ENCODE measurements at regions not wholly inside any gene's neighbourhood (a gene's known extent, or its start where the extent isn't known, plus 50 kb on each side); places are given as distances from the start of the nearest gene placed in this dataset.
A peak's percentile ranks its signal among the peaks of the same experiment; 100 is the strongest.

DNA sequence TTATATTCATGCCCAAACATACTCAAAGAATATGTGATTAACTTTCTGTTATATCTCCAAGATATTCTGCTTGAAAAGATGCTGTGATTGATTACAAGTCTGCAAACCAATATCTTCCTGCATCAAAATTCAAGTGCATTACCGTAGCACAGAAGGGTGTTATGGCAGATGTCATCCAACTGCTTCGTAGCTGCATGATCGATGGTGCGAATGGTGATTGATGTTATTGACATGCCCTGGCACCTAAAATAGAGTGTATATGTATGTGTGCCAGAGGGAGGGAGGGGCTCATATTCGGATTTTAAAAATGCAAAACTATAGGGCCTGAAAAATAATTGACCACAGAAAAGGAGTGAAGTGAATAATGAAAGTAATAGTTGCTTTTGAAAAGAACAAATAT lies 882.1 kb upstream of the NUDT12 start:
- no peak overlapping the region for H3K4me3 ChIP-seq (ENCODE audit: low read length)
- DNase-seq (ENCODE audit: low read depth), result no peak
- TF ChIP-seq, protein P1, sequence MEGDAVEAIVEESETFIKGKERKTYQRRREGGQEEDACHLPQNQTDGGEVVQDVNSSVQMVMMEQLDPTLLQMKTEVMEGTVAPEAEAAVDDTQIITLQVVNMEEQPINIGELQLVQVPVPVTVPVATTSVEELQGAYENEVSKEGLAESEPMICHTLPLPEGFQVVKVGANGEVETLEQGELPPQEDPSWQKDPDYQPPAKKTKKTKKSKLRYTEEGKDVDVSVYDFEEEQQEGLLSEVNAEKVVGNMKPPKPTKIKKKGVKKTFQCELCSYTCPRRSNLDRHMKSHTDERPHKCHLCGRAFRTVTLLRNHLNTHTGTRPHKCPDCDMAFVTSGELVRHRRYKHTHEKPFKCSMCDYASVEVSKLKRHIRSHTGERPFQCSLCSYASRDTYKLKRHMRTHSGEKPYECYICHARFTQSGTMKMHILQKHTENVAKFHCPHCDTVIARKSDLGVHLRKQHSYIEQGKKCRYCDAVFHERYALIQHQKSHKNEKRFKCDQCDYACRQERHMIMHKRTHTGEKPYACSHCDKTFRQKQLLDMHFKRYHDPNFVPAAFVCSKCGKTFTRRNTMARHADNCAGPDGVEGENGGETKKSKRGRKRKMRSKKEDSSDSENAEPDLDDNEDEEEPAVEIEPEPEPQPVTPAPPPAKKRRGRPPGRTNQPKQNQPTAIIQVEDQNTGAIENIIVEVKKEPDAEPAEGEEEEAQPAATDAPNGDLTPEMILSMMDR (conservative IDR thresholded peaks at IDR 0.05; ENCODE audit: low read depth, low read length), result no peak

DNA sequence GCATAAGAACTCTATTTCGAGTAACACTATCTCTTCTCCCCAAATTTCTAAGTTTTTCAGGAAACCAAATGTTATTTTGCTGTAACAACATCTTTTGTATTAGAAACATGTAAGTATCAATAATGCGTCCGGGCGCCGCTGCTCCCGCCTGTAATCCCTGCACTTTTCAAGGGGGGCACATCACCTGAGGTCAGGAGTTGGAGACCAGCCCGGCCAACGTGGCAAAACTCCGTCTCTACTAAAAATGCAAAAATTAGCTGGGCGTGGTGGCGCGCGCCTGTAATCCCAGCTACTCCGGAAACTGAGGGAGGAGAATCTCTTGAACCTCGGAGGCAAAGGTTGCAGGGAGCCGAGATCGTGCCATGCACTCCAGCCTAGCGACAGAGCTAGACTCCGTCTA lies 881.1 kb upstream of the NUDT12 start:
- TF ChIP-seq, protein P1 (conservative IDR thresholded peaks at IDR 0.05; ENCODE audit: low read depth, low read length), result no peak
- DNase-seq (ENCODE audit: low read depth), result no peak
- no peak overlapping the region for H3K4me3 ChIP-seq (ENCODE audit: low read length)

DNA sequence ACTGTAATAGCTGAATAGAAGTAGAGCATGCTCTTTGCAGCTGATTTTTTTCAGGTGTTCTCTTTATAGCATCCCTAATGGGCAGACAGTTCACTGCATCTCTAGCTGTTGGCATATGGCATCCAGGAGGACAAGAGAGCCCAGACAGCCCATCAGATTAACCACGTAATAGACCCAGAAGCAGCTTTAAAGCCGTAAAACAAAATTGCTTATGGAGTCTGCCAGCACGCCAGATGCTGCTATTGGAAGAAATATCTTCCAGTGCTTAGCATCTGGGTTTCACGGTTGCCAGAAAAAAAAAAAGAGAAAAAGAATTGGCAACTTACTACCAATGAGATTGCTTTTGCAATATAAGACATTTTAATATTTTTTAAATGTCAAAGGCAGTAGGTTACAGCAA lies 869.4 kb upstream of the NUDT12 start:
- no peak overlapping the region for H3K4me3 ChIP-seq (ENCODE audit: low read length)
- TF ChIP-seq, protein P1 (conservative IDR thresholded peaks at IDR 0.05; ENCODE audit: low read depth, low read length), result no peak
- DNase-seq (ENCODE audit: low read depth), result no peak

DNA sequence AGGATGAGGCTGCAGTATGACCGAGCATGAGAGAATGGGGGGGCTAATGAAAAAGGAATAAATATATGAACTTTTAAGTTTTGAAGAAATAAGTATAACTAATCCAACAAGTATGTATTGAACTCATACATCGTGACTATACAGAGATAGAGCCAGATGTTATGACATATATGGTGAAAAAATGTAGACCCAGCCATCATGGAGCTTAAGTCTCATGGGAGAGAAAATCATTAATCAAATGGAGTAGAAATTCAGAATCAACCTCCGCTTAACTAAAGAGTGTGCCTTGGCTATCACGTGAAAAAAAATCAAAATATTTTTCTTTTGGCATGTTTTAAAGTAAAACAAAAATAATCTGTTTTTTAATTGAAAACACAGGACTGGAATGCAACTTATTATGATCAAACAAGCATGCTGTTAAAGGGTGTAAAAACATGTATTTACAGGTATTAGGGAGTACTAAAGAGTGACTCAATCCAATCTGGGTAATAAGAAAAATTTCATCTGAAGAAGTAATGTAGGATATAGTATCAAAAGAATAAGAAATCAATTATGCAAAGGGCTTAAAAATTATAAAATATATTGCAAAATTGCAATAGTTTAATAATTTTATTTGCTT lies 868.5 kb upstream of the NUDT12 start:
- no peak overlapping the region for H3K4me3 ChIP-seq (ENCODE audit: low read length)
- no peak for DNase-seq (ENCODE audit: low read depth)

DNA sequence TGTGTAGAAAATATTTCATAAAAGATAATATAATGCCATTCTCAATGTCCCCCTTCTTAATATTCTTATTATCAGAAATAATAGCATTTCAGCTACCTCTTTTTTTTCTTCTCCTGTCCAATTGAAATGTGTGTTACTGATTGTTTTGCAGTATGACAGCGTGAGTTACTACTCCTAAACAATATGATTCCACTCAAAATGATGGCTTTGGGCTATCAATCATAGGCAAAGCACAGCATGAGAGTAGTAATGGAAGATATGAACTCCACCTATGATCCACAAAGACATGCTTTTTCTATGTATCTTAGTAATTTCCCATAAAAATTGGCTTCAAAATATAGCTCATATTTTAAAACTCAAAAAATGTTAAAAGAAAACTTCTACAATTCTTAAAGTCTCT lies 867.3 kb upstream of the NUDT12 start:
- no peak for DNase-seq (ENCODE audit: low read depth)
- H3K4me3 ChIP-seq (ENCODE audit: low read length), result no peak overlapping the region
- TF ChIP-seq, protein P1 (conservative IDR thresholded peaks at IDR 0.05; ENCODE audit: low read depth, low read length), result no peak

More for the DNA sequence above, 868.5 kb upstream of the NUDT12 start:
- TF ChIP-seq, protein P1 (conservative IDR thresholded peaks at IDR 0.05; ENCODE audit: low read depth, low read length), result no peak

DNA sequence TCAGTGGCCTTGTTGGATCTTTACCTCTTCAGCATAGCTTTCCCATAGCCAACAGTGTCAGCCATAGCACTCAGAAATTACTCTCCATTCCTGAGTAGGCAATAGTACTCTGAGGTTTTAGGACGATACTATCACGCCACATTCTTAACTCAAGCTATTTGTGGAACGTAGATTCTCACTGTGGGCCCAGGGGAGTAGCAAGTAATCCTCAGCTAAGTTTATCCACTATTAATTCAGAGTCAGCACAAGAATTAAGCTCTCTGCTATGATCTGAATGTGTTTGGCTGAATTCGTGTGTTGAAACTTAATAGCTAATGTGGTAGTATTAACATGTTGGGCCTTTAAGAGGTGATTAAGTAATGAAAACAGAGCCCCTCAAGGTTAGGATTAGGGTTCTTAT lies 858.8 kb upstream of the NUDT12 start:
- H3K4me3 ChIP-seq (ENCODE audit: low read length), result no peak overlapping the region
- TF ChIP-seq, protein P1 (conservative IDR thresholded peaks at IDR 0.05; ENCODE audit: low read depth, low read length), result no peak
- peak; percentile 91 for DNase-seq (ENCODE audit: low read depth)

DNA sequence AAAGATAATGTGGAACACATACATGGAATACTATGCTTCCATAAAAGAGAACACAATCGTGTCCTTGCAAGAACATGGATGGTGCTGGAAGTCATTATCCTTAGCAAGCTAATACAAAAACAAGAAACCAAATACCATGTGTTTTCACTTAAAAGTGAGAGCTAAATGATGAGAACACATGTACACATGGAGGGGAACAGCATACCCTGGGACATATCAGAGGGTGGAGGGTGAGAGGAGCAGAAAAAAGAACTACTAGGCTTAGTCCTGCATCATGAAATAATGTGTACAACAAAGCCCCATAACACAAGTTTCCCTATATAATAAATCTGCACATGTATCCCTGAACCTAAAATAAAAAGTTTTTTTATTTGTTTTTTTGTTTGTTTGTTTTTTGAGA lies 855.5 kb upstream of the NUDT12 start:
- TF ChIP-seq, protein P1 (conservative IDR thresholded peaks at IDR 0.05; ENCODE audit: low read depth, low read length), result no peak
- H3K4me3 ChIP-seq (ENCODE audit: low read length), result no peak overlapping the region
- no peak for DNase-seq (ENCODE audit: low read depth)
